ENCODE measurements at regions not wholly inside any gene's neighbourhood (a gene's known extent, or its start where the extent isn't known, plus 50 kb on each side); places are given as distances from the start of the nearest gene placed in this dataset.
"Not testable (repeated sequence)": the region's sequence is repeated elsewhere in the genome, so short reads cannot be mapped to it uniquely, and the experiment has no call there.

DNA sequence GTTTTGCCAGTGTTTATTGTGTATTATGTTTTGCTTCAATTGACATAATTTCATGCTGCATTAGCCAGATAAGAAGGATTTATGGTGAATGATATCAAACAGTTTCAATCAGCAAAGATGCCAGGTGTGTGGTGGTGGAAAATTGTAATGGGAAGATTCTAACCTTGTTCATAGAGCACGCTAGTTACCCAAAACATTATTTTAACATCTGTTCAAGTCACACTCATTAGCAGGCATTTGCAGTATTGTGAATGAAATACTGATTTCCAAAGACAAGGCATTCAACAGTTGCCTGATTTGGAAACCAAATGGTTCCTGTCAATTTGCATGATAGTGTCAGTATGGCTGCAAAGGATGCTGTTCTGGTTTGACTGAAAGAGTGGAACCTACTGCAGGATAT is 129.7 kb downstream of the EPC1 start:
- no peak for DNase-seq (ENCODE audit: low read depth)

DNA sequence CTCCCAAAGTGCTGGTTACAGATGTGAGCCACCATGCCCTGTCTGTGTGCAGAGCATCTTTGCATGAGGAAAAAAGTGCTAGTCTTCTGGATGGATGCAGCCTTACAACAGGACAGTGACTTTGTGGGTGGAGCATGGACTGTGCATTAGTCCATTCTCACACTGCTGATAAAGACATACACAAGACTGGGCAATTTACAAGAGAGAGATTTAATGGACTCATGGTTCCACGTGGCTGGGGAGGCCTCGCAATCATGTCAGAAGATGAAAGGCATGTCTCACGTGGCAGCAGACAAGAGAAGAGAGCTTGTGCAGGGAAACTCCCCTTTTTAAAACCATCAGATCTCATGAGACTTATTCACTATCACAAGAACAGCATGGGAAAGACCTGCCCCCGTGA is 133.1 kb downstream of the EPC1 start:
- DNase-seq (ENCODE audit: low read depth), result not testable (repeated sequence)

DNA sequence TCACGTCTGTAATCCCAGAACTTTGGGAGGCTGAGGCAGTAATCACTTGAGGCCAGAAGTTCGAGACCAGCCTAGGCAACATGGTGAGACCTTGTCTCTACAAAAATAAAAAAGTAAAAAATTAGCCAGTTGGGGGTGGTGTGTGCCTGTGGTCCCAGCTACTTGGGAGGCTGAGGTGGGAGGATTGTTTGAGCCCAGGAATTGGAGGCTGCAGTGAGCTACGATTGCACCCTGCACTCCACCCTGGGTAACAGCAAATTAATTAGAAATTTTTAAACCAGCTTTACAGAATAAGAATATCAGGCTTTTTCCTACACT is 136.0 kb downstream of the EPC1 start:
- DNase-seq (ENCODE audit: low read depth), result no peak

DNA sequence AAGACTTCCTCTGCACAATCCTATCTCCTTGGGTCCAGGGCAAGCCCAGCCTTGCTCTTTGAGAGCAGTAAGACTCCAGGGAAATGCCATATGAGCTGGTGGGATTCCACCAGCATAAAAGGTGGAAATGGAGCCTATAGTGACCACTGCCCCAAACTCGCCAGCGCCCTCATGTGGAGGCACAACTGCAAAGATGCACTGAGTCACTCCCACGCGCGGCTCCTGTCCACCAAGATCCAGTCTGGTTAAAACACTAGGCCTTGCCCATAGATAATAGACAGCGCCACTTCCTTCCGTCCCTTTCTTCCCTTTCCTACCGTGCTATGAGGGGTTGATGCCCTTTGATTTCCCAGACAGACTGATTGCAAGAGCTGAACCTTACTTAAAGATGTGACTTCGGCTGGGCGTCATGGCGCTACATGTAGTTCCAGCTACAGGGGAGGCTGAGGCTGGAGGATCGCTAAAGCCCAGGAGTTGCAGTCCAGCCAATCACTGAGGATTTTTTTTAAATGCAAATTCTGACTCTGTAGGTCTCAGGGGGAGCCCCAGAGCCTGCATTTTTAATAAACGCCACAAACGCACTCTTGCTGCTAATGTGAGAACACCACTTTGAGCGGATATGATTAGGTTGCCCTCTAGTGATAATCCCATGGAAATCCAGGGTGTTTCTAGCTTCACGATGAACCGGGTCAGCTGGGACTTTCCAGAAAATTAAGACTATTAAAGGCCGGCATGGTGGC is 136.5 kb downstream of the EPC1 start:
- peak; percentile 61 for DNase-seq (ENCODE audit: low read depth)

DNA sequence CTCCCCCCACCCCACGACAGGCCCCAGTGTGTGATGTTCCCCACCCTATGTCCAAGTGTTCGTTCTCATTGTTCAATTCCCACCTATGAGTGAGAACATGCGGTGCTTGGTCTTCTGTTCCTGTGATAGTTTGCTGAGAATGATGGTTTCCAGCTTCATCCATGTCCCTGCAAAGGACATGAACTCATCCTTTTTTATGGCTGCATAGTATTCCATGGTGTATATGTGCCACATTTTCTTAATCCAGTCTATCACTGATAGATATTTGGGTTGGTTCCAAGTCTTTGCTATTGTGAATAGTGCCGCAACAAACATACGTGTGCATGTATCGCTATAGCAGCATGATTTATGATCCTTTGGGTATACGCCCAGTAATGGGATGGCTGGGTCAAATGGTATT is 139.0 kb downstream of the EPC1 start:
- not testable (repeated sequence) for DNase-seq (ENCODE audit: low read depth)

DNA sequence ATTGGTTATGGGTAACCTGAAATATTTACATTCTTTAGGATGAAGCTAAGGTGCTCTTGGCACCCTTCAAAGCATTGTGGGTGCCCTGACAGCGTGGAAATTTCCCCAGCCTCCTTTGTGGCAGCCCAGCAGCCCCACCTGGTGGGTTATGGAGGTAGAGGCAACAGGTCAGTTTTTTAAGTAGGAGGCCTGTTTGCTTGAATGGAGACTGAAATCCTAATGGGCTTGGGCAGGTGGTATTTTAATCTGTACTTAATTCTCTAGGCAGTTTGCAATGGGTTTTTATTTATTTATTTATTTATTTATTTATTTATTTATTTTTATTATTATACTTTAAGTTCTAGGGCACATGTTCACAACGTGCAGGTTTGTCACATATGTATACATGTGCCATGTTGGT is 139.4 kb downstream of the EPC1 start:
- DNase-seq (ENCODE audit: low read depth), result peak; percentile 45

DNA sequence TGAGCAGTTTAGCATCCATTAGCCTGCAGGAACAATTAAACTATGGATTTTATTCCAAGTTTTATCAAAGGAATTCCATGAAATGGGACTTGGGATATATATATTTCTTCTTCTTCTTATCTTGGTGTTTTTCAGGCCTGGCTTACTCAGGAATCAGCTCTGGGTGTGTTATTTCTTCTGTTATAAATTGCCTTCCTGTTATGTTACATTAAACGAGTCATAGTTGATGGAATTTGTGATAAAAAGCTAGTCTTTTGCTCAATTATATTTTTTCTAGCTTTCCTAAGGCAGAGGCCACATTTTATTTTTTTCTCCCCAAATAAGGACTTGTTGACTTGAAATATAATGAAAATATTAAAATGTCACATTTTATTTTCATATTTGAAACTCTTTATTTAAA is 141.3 kb downstream of the EPC1 start:
- no peak for DNase-seq (ENCODE audit: low read depth)

DNA sequence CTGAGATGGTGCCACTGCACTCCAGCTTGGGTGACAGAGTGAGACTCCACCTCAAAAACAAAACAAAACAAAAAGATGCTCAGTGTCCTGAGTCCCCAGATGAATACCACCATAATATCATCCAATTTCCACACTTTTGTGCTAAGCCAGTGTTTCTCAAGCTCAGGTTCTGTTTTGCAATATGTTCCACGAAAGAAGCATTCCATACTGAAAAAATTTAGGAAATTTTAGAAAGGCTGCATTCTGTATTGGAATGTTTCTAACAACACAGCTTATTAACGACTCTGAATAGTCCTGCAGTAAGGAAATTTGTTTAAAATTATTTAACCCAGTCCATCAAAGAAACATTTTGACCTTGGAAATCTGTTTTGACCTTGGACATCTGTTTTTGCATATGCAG is 142.4 kb downstream of the EPC1 start:
- no peak for DNase-seq (ENCODE audit: low read depth)

DNA sequence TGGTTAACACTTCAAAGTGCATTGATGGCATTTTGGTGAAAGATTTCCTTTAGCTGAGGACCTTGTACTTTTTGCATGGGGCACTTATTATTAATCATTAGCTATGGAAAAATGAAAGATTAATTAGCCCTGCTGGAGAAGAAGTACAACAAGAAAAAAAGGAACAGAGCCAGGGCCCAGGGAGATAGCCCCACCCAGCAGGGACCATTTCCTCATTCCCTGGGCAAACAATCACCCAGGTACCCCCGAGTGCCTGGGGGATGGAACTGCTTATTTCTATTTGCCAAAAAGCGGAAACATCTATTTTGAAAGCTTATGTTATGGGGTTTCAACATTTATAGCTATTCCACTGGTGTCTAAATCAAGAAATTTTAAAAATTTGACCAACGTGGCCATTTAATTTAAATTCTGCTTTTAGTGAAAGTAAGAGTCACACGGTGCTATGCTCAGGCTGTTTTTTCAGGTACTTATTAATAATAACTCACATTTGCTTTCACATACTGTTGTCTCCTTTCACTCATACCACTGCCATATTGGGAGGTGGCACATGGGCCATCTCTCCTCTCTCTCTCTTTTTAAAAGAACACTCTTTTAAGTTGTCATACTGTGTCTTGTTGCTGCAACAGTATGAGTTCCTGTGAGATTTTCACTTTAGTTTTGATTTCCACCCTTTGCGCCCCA is 143.6 kb upstream of the KIF5B start:
- DNase-seq (ENCODE audit: low read depth), result no peak

DNA sequence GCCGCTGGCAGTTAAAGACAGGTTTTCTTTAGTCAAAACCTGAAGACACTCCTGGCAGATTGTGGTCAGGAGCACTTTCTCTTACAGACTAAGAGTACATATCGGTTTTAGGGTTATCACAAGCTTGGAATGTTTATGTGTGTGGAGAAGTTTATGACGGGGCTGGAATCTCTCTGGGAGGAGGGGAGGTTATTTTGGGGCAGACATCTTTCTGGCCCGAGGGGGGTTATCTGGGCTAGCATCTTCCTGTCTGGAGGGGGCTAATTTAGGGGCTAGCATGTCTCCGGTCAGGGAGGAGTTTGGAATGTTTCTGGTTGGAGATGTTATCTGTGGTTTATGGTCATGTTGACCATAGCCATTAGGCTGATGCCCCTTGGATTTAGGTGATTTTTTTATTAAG is 141.2 kb upstream of the KIF5B start:
- no peak for DNase-seq (ENCODE audit: low read depth)

DNA sequence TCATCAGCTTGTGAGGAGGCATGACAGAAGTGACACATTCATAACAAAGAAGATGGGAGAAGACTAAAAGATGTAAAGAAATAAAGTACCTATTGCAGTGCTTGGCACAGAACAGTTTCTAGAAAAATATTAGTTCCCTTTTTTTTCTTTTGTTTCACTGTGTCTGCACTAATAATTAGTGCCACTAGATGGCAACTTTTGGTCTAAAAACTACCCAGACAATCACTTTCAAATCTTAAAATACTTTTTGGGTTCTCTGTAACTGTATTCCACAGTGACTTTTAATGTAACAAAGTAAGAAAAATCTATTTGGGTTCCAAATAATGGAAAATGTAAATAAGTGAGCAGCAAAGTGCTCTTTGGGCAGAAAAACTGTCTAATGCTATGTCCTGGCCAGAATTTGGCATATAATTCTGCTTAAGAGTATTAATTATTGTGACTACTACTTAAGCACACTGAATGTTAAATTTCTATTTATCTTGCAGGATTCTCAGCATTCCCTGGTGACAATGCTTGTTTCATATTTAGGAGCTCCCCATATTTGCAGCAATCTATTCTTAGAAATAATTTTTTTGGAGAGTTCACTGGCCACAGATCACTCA is 134.8 kb upstream of the KIF5B start:
- DNase-seq (ENCODE audit: low read depth), result peak; percentile 68

DNA sequence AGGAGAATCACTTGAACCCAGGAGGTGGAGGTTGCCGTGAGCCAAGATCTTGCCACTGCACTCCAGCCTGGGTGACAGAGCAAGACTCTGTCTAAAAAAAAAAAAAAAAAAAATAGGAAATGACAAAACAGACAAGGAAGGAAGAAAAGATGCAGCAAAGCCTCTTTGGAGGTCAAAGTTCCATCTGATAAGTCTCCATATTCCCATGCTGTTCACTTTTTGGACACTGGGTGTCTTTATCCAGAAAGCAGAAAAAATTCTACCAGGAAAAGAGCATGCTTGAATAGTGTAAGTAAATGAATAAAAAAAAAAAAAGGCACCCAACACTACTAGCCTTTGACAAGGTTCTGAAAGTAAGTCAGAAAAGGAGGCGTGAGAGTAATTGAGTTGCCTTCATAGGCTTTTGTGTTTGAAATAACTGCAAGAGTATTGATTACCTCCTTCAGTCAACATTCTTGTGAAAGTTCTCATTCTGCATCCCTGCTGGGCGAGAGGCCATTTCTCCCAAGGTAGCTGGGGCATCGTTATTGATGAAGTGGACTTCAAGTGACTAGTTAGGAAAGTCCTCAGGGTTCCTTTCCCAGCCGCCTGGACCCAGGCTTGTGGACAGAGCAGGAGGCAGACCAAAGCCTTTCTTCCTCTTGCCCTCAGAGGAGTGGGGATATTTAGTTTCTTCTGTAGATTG is 133.3 kb upstream of the KIF5B start:
- peak; percentile 37 for DNase-seq (ENCODE audit: low read depth)

DNA sequence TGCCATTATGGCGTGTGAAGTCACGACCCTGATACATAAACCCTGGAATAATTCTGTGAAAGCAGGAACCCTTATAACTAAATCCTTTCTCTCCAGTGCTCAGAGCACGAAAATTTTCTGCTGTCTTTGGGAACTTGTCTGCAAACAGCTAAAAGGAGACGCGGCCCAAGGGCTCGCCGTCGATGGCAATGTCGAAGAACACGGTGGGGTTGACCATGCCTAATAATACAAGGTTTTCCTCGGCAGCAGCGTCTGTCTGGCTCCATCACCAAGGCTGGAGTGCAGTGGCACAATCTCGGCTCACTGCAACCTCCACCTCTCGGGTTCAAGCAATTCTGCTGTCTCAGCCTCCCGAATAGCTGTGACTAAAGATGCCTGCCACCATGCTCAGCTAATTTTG is 132.4 kb upstream of the KIF5B start:
- not testable (repeated sequence) for DNase-seq (ENCODE audit: low read depth)

DNA sequence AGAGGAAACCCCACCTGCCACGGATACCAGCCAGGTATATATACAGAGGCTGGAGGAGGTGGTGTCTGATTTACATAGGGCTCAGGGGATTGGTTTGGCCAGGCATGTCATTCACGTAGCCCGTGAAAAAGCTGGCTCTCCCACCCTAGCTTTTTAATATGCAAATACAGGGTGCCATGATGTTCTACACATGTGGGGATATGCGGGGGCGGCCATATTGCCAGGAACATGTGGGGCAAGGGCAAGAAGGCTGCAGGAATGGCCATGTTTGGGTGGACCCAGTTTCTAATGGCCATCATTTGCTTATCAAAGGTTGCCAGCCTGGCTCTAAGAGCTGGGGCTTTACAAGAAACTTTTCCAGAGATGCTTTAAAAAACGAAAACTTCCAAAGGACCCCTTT is 131.5 kb upstream of the KIF5B start:
- no peak for DNase-seq (ENCODE audit: low read depth)

DNA sequence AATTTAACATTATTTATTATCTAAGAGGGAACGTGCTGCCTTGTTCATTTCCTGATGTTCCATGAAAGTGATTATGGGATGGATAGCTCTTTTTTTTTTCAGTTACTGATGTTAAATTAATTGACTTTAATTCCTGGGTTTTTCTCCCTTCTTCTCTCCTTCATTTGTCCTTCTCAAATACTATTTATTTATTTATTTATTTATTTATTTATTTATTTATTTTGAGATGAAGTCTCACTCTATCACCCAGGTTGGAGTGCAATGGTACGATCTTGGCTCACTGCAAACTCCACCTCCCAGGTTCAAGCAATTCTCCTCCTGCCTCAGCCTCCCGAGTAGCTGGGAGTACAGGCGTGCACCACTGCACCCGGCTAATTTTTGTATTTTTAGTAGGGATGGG is 127.4 kb upstream of the KIF5B start:
- DNase-seq (ENCODE audit: low read depth), result not testable (repeated sequence)

DNA sequence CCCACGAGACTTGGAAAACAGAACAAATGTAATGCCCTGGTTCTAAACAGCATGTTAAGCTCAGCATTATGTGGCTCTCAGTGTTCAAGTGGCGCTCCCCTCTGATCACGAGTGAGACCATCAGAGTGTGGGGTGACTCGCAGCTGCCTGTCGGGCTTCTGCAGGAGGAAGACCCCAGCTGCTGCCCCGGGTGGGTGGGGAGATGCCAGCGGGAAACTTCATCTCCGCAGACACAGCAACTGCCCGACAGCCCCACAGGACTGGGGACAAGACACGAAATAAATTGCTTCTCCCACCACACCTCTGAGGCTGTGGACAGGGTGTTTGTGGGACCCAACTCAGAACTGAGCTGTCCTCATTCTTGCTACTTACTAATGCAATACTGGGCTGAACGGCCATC is 126.3 kb upstream of the KIF5B start:
- peak; percentile 46 for DNase-seq (ENCODE audit: low read depth)

DNA sequence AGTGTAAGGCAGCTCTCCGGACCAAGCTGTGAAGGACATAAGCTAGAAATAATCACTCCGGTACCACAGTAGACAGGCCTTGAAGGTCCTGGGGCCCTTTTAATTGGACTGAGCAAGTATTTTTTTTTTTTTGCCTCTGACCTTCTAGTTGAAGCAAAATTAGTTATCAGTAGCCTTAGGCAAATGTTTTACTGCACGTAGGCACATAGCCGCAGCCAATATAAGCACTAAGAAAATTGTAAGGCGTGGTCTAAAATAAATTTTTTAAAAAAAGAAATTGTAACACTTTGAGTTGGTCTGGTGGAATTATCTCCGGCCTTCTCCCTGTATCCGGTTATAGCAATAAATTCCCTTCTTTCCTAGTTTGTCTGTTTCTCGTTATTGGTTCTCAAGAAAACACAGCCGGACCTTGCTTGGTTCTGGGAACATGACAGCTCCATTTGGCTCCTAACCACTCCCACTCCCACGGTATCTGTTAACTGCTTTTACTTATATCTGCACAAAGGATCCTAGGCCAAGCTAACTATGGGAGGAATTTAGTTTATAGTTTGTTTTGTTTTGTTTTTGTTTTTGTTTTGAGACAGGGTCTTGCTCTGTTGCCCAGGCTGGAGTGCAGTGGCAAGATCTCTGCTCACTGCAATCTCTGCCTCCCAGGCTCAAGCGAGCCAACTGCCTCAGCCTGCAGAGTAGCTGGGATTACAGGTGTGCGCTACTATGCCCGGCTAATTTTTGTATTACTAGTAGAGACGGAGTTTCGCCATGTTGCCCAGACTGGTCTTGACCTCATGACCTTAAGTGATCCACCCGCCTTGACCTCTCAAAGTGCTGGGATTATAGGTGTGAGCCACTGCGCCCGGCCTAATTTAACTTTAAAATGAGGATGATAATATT is 124.4 kb upstream of the KIF5B start:
- no peak for DNase-seq (ENCODE audit: low read depth)

DNA sequence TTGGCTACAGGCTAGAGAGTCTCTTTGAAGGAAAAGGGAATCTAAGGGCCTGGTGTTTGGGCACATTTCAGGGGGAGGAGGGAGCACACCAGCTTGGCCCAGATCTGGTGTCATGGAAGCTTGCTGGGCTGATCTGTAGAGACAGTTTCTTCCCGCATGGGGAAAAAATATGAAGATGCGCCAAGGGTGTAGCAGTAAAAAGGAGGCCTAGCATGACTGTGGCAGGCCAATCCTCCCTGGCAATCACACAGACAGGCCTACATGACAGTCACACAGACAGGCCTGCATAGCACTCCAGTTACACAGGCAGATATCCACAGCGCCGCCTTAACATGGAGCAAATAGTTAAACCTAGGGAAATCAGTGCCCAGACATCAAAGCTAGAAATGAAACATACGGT is 123.6 kb upstream of the KIF5B start:
- DNase-seq (ENCODE audit: low read depth), result peak; percentile 18

DNA sequence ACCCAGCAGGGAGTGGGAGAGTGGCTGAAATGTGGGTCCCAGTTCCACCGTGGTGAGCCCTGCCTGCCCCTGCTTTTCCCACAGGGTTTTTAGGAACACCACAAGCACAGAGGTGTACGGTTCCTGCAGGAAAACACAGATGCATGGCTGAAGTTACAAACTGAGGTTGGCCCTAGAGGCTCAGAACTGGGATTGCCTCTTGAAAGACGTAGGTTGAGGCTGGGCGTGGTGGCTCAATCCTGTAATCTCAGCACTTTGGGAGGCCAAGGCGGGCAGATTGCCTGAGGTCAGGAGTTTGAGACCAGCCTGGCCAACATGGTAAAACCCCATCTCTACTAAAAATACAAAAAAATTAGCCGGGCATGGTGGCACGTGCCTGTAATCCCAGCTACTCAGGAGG is 121.4 kb upstream of the KIF5B start:
- not testable (repeated sequence) for DNase-seq (ENCODE audit: low read depth)

DNA sequence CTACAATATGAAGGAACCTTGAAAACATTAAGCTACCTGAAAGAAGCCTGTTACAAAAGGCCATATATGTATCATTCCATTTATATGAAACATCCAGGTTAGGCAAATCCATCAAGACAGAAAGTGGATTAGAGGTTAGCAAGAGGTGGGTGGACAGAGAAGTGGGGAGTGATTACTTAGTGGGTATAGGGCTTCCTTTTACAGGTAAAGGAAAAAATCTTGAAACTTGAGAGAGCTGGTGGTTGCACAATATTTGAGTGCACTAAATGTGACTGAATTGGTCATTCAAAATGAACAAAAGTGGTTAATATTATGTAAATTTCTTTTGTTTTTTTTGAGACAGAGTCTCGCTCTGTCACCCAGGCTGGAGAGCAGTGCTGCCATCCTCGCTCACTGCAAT is 119.4 kb upstream of the KIF5B start:
- no peak for DNase-seq (ENCODE audit: low read depth)

DNA sequence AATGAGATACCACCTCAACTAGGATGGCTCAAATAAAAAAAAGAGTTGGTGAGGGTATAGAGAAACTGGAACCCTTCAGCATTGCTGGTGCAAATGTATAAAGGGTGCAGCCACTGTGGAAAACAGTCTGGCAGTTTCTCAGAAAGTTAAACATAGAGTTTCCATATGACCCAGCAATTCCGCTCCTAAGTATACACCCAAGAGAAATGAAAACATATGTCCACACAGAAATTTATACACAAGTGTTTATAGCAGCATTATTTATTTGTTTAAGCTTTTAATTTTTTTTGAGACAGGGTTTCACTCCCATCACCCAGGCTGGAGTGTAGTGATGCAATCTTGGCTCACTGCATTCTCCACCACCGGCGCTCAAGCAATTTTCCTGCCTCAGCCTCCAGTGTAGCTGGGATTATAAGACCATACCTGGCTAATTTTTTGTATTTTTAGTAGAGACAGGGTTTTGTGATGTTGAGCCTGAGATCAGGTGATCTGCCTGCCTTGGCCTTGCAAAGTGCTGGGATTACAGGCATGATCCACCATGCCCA is 118.2 kb upstream of the KIF5B start:
- DNase-seq (ENCODE audit: low read depth), result no peak
